Heart left ventricle (tissue), 16 donors: ENCODE measurements at regions not wholly inside any gene's neighbourhood (a gene's known extent, or its start where the extent isn't known, plus 50 kb on each side); places are given as distances from the start of the nearest gene placed in this dataset.
A peak's percentile ranks its signal among the peaks of the same experiment; 100 is the strongest.

Experiments used
- ATAC-seq, 4 donors: fragments of 200-7000 bp; cut with Tn5 transposase; one replicate each; pipeline ENCODE4 v1.9.1; 2020 to 2022; ENCODE audit warnings: moderate library complexity in 4 of 4, mild to moderate bottlenecking in 3 of 4, moderate number of reproducible peaks in 1 of 4
- DNase-seq, 5 donors: peaks; one replicate each; pipeline ENCODE4 v3.0.0-alpha.2; 2020
- H3K27ac ChIP-seq, 12 donors: fragments of 200-600 bp; sonication (generic) in 4 of 12; one replicate each; pipeline versions ENCODE4 v1.5.0 to v1.8.0; 2016 to 2022; ENCODE audit warnings: mild to moderate bottlenecking in 2 of 12
- H3K27me3 ChIP-seq, 9 donors: fragments of 200-600 bp; sonication (generic) in 2 of 9; one replicate each; pipeline versions ENCODE4 v1.5.1 to v1.8.0; 2016 to 2022; ENCODE audit warnings: mild to moderate bottlenecking in 3 of 9
- H3K36me3 ChIP-seq, 9 donors: fragments of 200-600 bp; sonication (generic) in 2 of 9; one replicate each; pipeline versions ENCODE4 v1.5.0 to v1.8.0; 2018 to 2022; ENCODE audit warnings: mild to moderate bottlenecking in 2 of 9
- H3K4me1 ChIP-seq, 12 donors: fragments of 200-600 bp; sonication (generic) in 4 of 12; one replicate each; pipeline versions ENCODE4 v1.5.0 to v1.8.0; 2016 to 2022; ENCODE audit warnings: mild to moderate bottlenecking in 3 of 12
- H3K4me3 ChIP-seq, 12 donors: fragments of 200-600 bp; sonication (generic) in 4 of 12; one replicate each; pipeline versions ENCODE4 v1.5.0 to v1.8.0; 2017 to 2022; ENCODE audit warnings: mild to moderate bottlenecking in 9 of 12, moderate library complexity in 4 of 12
- H3K9me3 ChIP-seq, 12 donors: fragments of 200-600 bp; sonication (generic) in 4 of 12; one replicate each; pipeline versions ENCODE4 v1.5.0 to v1.8.0; 2016 to 2022; ENCODE audit warnings: mild to moderate bottlenecking in 1 of 12
- POLR2A ChIP-seq, 2 donors: fragments of 450-650 bp; IDR thresholded peaks; one replicate each; pipeline ENCODE4 v1.6.1; 2017; ENCODE audit warnings: antibody characterized with exemption in 2 of 2, mild to moderate bottlenecking in 2 of 2, moderate library complexity in 2 of 2
- WGBS, 4 donors: extraction: QIAGEN DNeasy Blood & Tissue Kit in 2 of 4; methylation state at CpG; one replicate each; pipeline versions ENCODE4 v1.1.5 to v1.1.7; 2013 to 2018; 5-methylcytosine and 5-hydroxymethylcytosine counted together
- intact Hi-C, 10 donors: fragments of 100-400 bp; cut with DNase I; formaldehyde crosslinking; loops; one replicate each; pipeline versions ENCODE4 v1.11.1 to v1.14.2; 2022
- TF ChIP-seq, protein P1 (sequence below), 12 donors: fragments of 200-600 bp; sonication (generic) in 4 of 12; IDR thresholded peaks; one replicate each; pipeline versions ENCODE4 v1.5.0 to v1.8.0; 2018 to 2022; ENCODE audit warnings: antibody characterized with exemption in 12 of 12, mild to moderate bottlenecking in 5 of 12
- donor health status: ischemic (EF 13 %, LVEDD 7.1; RV severe dilation, severe dysfunction).
- donor health status: healthy with polysubstance abuse.
- donor health status: DM: no; HTN: yes; CAD: no.
- donor health status: DM: no; HTN: no; CAD: no.
- donor health status: ischemic (EF 25% LVEDD 6.9; RV normal size, moderate dysfunction).
- donor health status: ischemic (EF 25% LVEDD 5.7; RV mildly dilated, moderate dysfunction).
- donor health status: healthy.
- donor health status: DM: yes; HTN: yes; CAD: no.
- donor health status: ischemic (EF 35%, LVEDD 5.7; RV mildly dilated, moderate dysfunction).
- donor health status: nonischemic (EF 11% LVEDD 7.7; RV severe dilation, severe dysfunction).
- donor health status: DM: yes; HTN: yes; CAD: no.
- donor health status: PGD.
- donor health status: ischemic (EF 29% LVEDD 5.4; RV normal size, mild dysfunction).
- donor health status: nonischemic (EF 23%, LVEDD 6.1; RV moderate dilation, normal function).

DNA sequence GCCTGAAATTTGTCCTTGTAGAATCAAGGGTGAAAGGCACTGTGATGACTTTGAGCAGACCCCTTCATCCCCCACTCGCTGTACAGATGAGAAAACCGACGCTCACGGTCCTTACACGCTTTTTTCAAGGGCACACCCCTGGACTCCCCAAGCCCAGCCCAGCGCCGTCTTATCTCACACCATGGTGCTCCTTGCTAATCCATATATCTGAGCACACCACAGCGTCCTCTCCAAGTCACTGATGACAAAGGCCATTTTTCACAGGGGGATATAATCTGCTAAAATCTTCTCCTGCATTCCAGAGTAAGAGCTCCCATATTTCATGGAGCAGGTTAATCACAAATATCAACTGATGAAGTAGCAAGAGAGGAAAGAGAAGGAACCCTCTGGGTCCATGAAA, 486.3 kb downstream of the BCOR start:
- Histone ChIP-seq H3K27me3 (peaks cover 0 to 40% (median 0%) of the 10 kb centered on the region in 9 donors), H3K4me3 (no peak overlapping the region), H3K27ac (no peak overlapping the region), H3K36me3 (no peaks in the 10 kb centered on the region), H3K4me1 (peaks cover 0 to 10% (median 0%) of the 10 kb centered on the region in 12 donors), H3K9me3 (peaks cover 0 to 13% (median 0%) of the 10 kb centered on the region in 12 donors)
- ATAC-seq (no peak), DNase-seq (no peak)
- no peak for TF ChIP-seq POLR2A (IDR thresholded peaks at IDR 0.05)
- TF ChIP-seq, protein P1, sequence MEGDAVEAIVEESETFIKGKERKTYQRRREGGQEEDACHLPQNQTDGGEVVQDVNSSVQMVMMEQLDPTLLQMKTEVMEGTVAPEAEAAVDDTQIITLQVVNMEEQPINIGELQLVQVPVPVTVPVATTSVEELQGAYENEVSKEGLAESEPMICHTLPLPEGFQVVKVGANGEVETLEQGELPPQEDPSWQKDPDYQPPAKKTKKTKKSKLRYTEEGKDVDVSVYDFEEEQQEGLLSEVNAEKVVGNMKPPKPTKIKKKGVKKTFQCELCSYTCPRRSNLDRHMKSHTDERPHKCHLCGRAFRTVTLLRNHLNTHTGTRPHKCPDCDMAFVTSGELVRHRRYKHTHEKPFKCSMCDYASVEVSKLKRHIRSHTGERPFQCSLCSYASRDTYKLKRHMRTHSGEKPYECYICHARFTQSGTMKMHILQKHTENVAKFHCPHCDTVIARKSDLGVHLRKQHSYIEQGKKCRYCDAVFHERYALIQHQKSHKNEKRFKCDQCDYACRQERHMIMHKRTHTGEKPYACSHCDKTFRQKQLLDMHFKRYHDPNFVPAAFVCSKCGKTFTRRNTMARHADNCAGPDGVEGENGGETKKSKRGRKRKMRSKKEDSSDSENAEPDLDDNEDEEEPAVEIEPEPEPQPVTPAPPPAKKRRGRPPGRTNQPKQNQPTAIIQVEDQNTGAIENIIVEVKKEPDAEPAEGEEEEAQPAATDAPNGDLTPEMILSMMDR (IDR thresholded peaks at IDR 0.05), result no peak
- 86 to 97% (median 91%) methylated on average over 8 of the region's 8 CpGs for WGBS, 4 donors
- intact Hi-C loops, result no loop called here

DNA sequence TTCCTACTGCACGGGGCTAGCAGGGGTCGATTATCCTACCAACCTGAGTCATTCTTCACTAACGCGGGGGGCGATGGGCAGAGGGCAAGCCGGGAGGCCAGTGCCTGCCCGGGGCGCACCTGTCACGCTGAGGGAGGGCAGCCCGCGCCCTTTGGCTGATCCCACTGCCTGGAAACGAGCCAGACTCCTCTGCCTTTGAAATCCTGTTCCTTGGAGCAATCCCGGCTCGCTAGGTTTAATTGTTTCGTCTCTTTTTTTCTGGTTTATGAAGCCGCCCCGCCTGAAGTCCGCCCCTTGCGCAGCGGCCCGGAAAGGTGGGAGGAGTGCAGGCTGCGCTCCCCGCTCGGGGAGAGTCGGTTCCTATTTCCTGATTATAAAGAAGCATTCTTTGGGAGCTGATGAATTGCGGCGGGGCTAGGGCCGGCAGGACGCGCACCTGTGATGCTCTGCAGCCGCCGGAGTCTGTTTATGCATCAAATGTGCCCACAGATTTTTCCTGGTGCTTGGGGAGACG, 484.2 kb downstream of the BCOR start:
- H3K27me3 ChIP-seq, result peaks cover 0 to 33% (median 0%) of the 10 kb centered on the region in 9 donors
- no peak for TF ChIP-seq POLR2A (IDR thresholded peaks at IDR 0.05)
- intact Hi-C loops, result no loop called here
- H3K4me1 ChIP-seq, result peaks cover 0 to 10% (median 0%) of the 10 kb centered on the region in 12 donors
- H3K9me3 ChIP-seq, result no peaks in the 10 kb centered on the region
- 0 to 20% (median 5%) methylated on average over 32 to 33 of the region's 33 CpGs for WGBS, 4 donors
- no peak overlapping the region for H3K27ac ChIP-seq
- DNase-seq (peak in 4 of 5 donors; percentile 30 to 41 (median 37)), ATAC-seq (peak; percentile 20 to 76 (median 42))
- H3K4me3 ChIP-seq, result peak overlapping the region in 10 of 12 donors; percentile 11 to 49 (median 34)
- no peaks in the 10 kb centered on the region for H3K36me3 ChIP-seq

DNA sequence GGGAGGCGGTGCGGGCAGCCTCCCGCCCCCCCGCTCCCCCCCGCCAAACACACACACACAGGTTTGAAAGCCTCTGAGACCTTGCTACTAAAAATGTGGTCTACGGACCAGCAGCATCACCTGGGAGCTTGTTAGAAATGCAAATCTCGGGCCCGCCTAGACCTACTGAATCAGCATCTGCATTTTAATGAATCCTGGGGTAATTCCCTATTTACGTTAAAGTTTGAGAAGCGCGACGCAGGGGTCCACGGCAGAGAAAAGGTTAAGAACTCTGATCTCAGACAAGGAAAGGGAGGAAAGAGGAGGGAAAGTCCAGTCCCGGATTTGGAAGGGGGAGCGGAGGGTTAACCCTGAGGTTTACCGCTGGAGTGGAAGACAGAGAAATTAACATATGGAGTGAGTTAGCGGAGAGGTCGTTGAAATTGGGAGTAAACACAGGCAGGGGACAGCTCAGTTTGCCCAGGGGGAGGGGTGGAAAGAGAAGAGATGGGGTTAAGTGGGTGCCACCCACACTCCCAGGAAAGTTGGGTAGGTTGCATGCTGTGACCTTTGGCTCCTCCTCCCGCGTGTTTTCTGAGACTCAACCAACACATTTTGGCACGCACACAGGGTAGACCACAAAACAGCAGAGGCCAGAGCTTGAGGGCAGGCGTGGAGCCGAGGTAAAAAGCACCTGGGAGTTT, 483.6 kb downstream of the BCOR start:
- ATAC-seq (no peak), DNase-seq (no peak)
- no peaks in the 10 kb centered on the region for H3K9me3 ChIP-seq
- H3K27ac ChIP-seq, result no peak overlapping the region
- peak overlapping the region in 10 of 12 donors; percentile 11 to 49 (median 34) for H3K4me3 ChIP-seq
- H3K4me1 ChIP-seq, result peaks cover 0 to 10% (median 0%) of the 10 kb centered on the region in 12 donors
- intact Hi-C loops, result no loop called here
- no peaks in the 10 kb centered on the region for H3K36me3 ChIP-seq
- TF ChIP-seq, protein P1 (IDR thresholded peaks at IDR 0.05), result no peak
- TF ChIP-seq POLR2A (IDR thresholded peaks at IDR 0.05), result no peak
- WGBS, 4 donors, result 20 to 26% (median 25%) methylated on average over 22 to 23 of the region's 23 CpGs
- H3K27me3 ChIP-seq, result peaks cover 0 to 33% (median 0%) of the 10 kb centered on the region in 9 donors

DNA sequence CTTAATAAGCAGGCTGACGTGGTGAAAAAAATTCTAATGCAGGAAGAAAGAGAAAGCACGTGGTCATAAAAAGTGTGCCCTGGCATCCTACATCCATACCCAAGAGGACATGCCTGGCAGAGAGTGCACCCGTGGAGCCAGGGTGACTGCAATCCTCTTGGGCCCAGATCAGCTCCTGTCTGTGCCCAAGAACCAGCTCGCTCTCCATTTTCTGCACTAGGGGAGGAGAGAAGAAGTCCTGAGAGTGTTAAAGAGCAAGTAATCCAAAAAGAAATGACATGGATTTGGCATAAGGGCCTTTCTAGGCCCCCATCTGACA, 483.1 kb downstream of the BCOR start:
- Histone ChIP-seq H3K27ac (no peak overlapping the region), H3K36me3 (no peaks in the 10 kb centered on the region), H3K4me3 (no peak overlapping the region), H3K4me1 (peaks cover 0 to 10% (median 0%) of the 10 kb centered on the region in 12 donors), H3K27me3 (peaks cover 0 to 33% (median 0%) of the 10 kb centered on the region in 9 donors), H3K9me3 (no peaks in the 10 kb centered on the region)
- TF ChIP-seq, protein P1 (IDR thresholded peaks at IDR 0.05), result no peak
- no peak for TF ChIP-seq POLR2A (IDR thresholded peaks at IDR 0.05)
- DNase-seq, result no peak
- no peak for ATAC-seq
- intact Hi-C loops, result no loop called here
- WGBS, 4 donors, result 61 to 80% (median 71%) methylated on average over 4 of the region's 4 CpGs
